ENCODE measurements at regions not wholly inside any gene's neighbourhood (a gene's known extent, or its start where the extent isn't known, plus 50 kb on each side); places are given as distances from the start of the nearest gene placed in this dataset.

DNA sequence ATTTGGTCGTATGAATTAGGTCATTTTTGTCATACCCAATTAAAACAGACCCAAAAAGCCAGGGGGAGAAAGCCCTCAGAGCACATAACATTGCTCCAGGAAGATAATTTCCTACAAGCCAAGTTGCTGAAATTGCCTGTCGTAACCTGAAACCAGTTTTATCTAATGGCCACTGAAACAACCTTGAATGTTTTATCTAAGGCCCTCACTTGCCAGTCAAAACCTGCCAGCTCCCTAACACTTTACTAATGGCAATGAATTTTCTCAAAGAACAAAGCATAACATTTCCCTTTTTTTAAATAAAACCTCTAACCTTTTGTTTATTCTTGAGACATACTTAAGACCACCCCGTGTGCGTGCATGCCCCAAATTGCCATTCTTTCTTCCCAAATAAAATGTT, 496.2 kb upstream of the KLHL1 start:
- TF ChIP-seq, protein P1, sequence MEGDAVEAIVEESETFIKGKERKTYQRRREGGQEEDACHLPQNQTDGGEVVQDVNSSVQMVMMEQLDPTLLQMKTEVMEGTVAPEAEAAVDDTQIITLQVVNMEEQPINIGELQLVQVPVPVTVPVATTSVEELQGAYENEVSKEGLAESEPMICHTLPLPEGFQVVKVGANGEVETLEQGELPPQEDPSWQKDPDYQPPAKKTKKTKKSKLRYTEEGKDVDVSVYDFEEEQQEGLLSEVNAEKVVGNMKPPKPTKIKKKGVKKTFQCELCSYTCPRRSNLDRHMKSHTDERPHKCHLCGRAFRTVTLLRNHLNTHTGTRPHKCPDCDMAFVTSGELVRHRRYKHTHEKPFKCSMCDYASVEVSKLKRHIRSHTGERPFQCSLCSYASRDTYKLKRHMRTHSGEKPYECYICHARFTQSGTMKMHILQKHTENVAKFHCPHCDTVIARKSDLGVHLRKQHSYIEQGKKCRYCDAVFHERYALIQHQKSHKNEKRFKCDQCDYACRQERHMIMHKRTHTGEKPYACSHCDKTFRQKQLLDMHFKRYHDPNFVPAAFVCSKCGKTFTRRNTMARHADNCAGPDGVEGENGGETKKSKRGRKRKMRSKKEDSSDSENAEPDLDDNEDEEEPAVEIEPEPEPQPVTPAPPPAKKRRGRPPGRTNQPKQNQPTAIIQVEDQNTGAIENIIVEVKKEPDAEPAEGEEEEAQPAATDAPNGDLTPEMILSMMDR (IDR thresholded peaks at IDR 0.05) = no peak
- TF ChIP-seq POLR2A (IDR thresholded peaks at IDR 0.05) (no peak), EP300 (IDR thresholded peaks at IDR 0.05) (no peak)

Measured in ovary (tissue), 3 donors.